Right ventricle myocardium inferior (tissue), 1 donor: ENCODE measurements at regions not wholly inside any gene's neighbourhood (a gene's known extent, or its start where the extent isn't known, plus 50 kb on each side); places are given as distances from the start of the nearest gene placed in this dataset.
A peak's percentile ranks its signal among the peaks of the same experiment; 100 is the strongest.
"Not testable (repeated sequence)": the region's sequence is repeated elsewhere in the genome, so short reads cannot be mapped to it uniquely, and the experiment has no call there.

Source experiments
- ATAC-seq: fragments of 200-7000 bp; cut with Tn5 transposase; one replicate; pipeline ENCODE4 v1.9.1; 2020; ENCODE audit warnings: mild to moderate bottlenecking, moderate library complexity
- DNase-seq: peaks from one replicate; pipeline ENCODE4 v3.0.0; 2021; ENCODE audit errors: missing footprints
- intact Hi-C: fragments of 100-400 bp; cut with DNase I; formaldehyde crosslinking; loops from one replicate; pipeline ENCODE4 v1.11.0; 2022
- donor health status: DM: no; HTN: yes; CAD: no; lungs with severe emphysema.

- ATAC-seq = no peak
- intact Hi-C loops = no loop called here
- DNase-seq = no peak
Measured at GRCh38 chr7:17434841-17435692, 136.6 kb downstream of the AHR start.

GRCh38 chr7:17436126-17436525 lies 137.7 kb downstream of the AHR start:
- ATAC-seq (no peak), DNase-seq (no peak)
- intact Hi-C loops = no loop called here

GRCh38 chr7:17437586-17437985 lies 139.1 kb downstream of the AHR start:
- no peak for DNase-seq
- no peak for ATAC-seq
- intact Hi-C loops = no loop called here

- intact Hi-C loops = not testable (repeated sequence)
Measured at GRCh38 chr7:17440025-17440784, 141.8 kb downstream of the AHR start.

DNA sequence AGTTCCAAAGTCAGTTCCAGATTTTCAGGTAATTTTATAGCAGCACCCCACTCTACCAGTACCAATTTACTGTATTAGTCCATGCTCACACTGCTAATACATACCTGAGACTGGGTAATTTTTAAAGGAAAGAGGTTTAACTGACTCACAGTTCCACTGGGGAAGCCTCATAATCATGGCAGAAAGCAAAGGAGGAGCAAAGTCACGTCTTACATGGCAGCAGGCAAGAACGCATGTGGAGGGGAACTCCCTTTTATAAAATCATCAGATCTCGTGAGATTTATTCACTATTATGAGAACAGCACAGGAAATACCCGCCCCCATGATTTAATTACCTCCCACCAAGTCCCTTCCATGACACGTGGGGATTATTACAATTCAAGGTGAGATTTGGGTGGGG lies 142.4 kb downstream of the AHR start:
- intact Hi-C loops = no loop called here
- DNase-seq (no peak), ATAC-seq (no peak)

More at GRCh38 chr7:17440025-17440784, 141.8 kb downstream of the AHR start:
- not testable (repeated sequence) for ATAC-seq, DNase-seq

DNA sequence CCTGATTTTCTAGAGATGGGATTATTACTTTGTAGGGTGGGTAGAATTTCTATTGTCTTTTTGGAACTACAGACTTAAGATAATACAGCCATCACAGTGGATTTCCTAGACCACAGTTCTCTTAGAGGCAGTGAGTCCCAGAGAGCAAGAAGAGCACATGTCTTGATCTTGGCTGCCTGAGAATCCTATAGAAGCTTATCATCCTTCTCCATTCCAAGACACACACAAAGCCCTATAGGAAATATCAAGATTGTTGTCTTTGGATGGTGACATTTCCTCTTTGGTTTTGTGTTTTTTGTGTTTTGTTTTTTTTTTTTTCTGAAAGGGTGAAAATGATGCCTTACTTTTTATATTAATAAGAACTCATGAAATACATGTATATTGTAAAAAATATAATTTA lies 143.1 kb downstream of the AHR start:
- DNase-seq (no peak), ATAC-seq (no peak)
- intact Hi-C loops = no loop called here

DNA sequence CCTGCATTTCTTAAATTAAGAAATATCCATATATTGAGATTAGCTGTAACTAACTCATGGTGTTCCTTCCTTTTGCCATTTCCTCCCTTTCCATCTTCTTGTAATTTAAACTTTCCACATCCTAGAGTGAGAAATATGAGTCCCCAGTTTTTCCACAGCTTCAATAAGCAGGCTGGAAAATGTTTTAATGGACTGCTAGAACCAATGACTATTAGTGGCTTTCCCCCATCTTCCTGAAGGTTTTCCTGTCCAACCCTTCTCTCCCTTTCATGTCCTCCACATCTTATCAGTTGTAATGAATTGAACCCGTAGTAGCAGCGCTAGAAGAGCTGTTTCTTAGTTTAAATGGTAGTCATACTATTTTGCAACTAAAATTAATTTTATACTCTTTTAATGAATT lies 145.7 kb downstream of the AHR start:
- ATAC-seq (no peak), DNase-seq (no peak)
- intact Hi-C loops = no loop called here

DNA sequence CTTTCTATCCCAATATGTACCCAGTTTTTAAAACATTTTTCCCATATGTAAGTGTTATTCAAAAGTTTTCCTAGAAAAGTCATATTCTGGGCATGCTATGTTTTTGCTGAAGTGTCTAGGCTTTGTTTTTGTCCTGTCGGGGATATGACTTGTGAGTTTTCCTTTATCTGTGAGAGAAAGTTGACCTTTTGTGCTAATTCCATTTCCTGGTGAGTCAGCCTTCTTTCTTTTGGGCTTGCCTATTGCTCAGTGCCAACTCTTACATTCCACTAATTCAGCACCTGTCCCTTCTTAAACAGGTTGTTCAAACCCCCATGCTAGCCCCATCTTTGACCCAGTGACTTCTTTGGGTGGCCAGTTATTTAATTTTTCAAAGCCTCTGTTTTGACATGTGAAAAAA lies 146.2 kb downstream of the AHR start:
- ATAC-seq (no peak), DNase-seq (no peak)
- intact Hi-C loops = no loop called here

DNA sequence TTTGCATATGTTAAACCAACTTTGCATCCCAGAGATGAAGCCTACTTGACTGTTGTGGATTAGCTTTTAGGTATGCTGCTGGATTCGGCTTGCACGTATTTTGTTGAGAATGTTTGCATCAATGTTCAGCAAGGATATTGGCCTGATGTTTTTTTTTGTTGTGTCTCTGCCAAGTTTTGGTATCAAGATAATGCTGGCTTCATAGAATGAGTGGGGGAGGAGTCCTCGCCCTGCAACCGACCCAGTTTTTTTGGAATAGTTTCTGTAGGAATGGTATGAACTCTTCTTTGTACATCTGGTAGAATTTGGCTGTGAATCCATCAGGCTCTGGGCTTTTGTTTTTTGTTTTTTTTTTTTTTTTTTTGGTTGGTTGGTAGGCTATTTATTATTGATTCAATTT lies 147.9 kb downstream of the AHR start:
- intact Hi-C loops = no loop called here
- no peak for DNase-seq
- ATAC-seq = no peak

GRCh38 chr7:17447728-17448478 lies 149.5 kb downstream of the AHR start:
- DNase-seq (no peak), ATAC-seq (no peak)
- intact Hi-C loops = no loop called here

DNA sequence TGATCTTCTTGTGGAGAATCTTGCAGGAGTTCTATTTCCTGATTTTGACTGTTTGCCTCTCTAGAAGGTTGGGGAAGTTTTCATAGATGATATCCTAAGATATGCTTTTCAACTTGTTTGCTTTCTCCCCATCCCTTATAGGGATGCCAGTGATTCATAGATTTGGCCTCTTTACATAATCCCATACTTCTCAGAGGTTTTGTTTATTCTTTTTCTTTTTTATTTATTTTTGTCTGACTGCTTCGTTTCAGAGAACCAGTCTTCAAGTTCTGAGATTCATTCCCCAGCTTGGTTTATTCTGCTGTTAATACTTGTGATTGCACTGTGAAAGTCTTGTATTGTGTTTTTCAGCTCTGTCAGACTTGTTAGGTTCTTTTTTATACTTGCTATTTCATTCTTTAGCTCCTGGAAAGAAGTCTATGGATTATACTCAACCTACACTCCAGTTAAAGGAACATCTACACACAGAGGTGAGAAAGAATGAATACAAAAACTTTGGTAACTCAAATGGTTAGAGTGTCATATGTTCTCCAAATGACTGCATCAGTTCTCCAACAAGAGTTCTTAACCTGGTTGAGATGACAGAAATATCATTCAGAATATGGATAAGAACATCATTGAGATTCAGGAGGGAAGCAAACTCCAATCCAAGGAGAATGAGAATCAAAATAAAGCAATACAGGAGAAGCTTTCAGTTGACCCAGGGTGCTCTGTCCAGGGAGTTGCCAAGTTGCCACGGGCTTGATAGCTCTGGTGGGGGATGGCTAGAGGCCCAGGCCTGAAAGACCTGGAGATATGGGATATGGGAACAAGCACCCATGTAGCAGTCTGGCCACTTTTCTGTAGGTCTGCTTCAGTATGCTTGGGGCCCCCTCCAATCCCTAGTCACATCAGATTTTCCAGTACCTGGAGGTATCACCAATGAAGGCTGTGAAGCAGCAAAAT lies 150.3 kb downstream of the AHR start:
- DNase-seq (peak; percentile 62), ATAC-seq (no peak)
- intact Hi-C loops = no loop called here

DNA sequence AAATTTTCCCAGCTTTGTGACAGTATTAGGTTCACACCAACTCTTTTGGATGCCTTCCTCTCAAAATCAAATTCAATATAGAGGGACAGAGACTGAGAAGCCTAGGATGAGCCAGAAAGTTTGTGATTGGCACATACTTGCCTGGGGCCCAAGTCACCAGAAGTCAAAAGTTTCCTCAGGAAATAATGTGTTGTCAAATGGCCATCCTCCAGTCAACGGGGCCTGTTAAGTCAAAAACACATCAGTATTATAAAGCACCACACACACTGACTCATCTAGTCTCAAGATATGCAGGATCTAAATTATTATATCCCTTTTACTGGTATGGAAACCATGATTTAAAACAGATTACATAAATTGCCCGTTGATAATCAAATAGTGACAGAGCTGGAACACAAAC lies 158.1 kb downstream of the AHR start:
- ATAC-seq (no peak), DNase-seq (no peak)
- intact Hi-C loops = no loop called here

- ATAC-seq = no peak
- intact Hi-C loops = no loop called here
Measured at GRCh38 chr7:17460001-17460400, 161.5 kb downstream of the AHR start.

GRCh38 chr7:17460665-17461064 lies 162.2 kb downstream of the AHR start:
- ATAC-seq (no peak), DNase-seq (no peak)
- intact Hi-C loops = no loop called here

More at GRCh38 chr7:17460001-17460400, 161.5 kb downstream of the AHR start:
- DNase-seq = no peak

- intact Hi-C loops = no loop called here
- ATAC-seq (no peak), DNase-seq (no peak)
Measured at GRCh38 chr7:17462131-17462631, 163.7 kb downstream of the AHR start.

- no peak for DNase-seq
- intact Hi-C loops = no loop called here
- no peak for ATAC-seq
Measured at GRCh38 chr7:17463511-17464085, 165.1 kb downstream of the AHR start.

DNA sequence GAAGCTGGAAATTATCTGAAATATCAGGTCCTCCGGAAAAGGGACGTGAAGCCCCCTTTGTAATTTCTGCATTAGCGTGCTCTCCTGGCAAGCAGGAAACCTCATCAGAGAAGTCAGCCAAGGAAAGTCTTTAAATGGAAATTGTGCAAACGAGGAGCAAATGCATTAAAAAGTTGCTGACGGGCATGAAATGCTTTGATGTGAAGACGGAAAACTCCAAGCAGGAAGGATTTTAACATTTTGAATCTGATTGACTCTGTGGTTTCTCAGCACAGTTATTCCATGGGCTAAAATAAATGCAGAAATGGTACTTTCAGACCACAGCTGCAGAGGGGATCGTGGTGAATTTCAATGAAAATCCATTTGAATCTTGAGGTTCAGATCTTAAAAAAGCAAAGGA lies 167.8 kb downstream of the AHR start:
- DNase-seq (no peak), ATAC-seq (no peak)
- intact Hi-C loops = no loop called here

GRCh38 chr7:17467386-17467945 lies 169.0 kb downstream of the AHR start:
- ATAC-seq (no peak), DNase-seq (no peak)
- intact Hi-C loops = no loop called here
